Bone marrow (tissue), 2 donors: ENCODE measurements at regions not wholly inside any gene's neighbourhood (a gene's known extent, or its start where the extent isn't known, plus 50 kb on each side); places are given as distances from the start of the nearest gene placed in this dataset.
"Not testable (repeated sequence)": the region's sequence is repeated elsewhere in the genome, so short reads cannot be mapped to it uniquely, and the experiment has no call there.

Experiments
- DNase-seq, 2 donors: peaks; one replicate each; lab custom pipeline; 2025; lab: John Stamatoyannopoulos, UW

DNA sequence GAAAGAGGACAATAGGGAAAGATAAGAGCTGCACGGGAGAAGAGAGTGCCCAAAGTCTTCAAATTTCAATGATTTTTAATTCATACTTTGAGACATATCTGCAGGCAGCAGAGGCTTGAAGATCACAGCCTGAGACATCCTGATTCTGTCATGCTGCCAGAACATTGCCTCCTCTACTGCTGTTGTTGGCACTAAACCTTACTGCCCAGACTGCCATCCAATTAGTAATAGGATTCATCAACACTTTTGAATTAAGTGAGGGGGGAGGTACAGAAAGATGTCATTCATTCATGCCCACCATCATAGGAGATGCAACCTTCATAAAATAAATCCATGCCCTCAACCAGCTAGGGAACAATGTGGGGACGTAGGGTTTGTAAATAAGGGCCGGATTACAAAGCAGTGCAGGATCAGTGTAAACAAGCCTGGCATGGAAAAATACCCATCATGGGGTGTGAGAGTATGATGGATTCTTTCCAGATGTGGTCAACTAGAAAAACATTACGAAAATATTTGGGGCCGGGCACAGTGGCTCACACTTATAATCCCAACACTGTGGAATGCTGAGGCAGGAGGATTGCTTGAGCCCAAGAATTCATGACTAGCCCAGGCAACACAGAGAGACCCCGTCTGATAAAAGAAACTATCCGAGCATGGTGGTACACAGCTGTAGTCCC, 122.1 kb upstream of the DAPK1 start:
- no peak for DNase-seq

DNA sequence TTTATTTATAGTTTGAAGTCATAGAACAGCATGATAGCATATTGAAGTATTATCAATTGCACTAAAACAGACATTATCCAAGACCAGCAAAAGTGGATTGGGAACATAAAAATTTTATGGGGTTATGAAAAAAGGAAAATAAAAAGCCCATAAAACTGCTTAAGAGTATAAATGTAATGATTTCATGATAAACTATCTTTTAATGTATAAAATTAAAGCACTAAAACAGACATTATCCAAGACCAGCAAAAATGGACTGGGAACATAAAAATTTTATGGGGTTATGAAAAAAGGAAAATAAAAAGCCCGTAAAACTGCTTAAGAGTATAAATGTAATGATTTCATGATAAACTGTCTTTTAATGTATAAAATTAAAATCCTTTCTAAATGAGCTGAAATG, 119.0 kb upstream of the DAPK1 start:
- no peak for DNase-seq

DNA sequence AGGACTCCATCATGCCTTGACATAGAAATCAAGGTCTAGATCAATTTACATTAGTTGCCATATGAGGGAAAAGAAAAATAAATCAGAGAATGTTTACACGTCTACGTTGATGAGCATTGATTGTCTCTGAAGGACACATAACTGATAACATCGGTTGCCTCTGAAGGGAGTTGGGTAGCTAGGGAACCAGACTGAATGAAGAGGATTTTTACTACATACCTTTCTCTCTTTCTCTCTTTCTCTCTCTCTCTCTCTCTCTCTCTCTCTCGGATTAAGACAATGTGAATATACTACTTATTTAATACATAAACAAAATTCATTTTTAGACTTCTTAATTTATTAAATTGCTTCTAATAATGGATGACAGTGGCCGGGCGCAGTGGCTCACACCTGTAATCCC, 118.4 kb upstream of the DAPK1 start:
- DNase-seq, result no peak

DNA sequence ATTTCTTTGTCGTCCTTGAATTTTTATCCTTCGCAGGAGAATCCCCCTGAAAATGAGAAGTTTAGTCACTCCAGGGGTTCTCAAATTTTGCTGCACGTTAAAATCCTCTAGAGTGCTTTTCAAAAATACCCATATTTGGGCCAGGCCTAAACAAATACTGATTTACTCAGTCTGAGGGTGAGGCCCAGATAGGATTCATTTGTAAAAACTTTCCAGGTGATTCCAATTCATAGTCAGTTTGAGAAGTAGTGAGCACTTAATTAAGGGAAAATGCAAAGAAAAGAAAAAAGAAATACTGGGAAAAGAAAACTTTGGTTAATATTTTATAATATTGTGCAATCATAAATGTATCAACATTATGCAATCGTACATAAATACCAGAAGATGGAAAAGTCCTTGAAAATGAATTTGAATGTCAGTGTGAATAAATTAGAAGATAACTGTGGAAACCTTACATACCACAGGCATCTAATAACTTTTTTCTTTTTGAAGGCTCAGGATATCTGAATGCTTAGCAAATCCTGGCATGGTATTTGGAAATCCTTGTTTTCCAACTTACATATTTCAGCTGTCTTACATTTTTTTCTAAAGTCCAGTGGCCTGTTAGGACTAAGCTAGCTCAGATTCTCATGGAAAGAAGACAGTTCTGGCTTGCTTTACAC, 116.5 kb upstream of the DAPK1 start:
- no peak for DNase-seq

DNA sequence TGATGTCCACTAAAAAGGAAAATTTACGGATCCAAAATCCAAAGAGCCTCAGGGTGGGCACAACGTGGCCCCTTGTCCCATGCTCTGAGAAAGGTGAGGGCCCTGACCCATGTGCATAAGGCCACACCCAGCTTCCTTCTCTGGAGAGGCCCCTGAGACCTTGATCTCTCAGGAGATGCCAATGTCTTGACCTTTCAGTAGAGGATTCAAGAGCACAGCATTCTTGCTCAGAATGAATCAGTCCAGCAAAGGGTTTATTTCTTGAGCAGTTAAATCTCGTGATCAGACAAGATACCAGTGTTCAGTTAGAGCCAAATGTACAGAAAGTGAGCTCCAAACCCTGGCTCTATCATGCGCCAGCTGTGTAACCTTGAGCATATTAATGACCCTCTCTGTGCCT, 115.9 kb upstream of the DAPK1 start:
- no peak for DNase-seq

DNA sequence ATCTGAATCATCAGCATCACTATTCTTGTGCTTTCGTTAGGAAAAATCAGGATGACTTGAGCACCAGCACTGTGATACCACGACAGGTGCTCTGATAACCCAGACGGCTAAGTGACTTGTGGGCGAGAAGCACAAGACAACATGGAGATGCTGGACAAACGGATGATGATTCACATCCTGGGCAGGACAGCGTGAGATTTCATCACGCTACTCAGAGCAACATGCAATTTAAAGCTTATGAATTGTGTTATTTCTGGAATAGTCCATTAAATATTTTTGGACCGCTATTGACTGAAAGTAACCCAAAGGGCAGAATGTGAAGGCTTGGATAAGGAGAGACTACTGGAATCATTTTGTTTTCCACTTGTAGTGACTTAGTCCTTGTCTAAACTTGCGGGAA, 114.8 kb upstream of the DAPK1 start:
- no peak for DNase-seq

DNA sequence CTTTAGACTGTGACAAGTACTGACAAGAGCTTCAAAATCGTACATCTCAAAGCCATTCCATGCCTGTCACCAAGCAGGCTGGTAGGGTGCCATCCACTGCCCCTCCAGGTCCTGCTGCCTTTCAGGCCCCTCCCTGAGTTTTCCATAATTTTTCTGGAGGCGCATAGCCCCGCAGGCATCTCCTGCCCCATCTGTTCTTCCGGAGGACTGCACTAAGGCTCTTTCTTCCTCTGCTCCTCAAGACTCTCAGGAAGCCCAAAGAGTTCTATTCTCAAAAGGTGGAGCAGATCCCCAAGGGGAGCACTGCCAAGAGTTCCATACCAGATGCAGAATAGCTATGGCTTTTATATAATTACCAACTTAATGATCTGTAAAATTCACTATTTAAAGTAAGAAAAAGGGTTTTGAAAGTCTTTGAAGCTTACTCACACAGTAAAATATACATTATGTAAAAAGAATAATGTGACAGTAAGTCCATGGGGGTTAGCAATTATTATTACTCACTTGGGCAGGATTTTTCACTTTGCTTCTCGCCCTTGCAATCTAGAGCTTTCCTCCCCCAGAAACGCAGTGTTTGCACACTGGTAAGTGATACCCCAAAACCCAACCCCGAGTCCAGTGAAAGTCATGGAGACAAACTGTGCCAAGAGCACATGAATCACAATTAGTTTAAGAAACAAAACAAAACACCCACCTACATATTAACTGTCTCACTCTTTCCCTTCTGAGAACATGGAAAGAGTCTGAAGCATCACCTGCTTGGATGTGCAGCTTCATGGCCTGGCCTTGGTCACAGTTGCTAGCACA, 114.1 kb upstream of the DAPK1 start:
- no peak for DNase-seq

DNA sequence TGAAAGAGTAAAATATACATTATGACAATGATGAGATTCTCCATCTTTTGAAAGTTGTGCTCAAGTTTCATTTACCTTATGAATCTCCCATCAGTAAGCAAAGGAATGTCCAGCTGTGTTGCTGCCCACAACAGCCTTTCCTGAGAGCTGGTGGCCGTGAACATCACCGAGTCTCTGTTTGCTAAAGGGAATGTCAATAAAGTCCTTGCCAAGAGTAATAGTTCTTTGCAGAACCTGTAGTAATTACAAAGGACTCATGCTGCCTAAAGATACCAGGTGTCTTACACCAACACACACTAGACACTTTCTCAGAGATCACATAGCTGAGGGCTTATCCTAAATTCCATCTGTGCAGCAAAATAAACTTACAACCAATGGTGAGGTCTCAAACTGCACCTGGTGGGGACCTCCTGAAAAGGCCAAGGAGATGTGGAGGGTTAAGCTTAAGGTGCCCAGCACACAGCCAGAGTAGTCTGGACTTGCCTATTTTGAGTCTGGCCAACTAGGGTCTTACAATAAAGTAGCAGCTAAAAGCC, 111.1 kb upstream of the DAPK1 start:
- DNase-seq, result no peak

DNA sequence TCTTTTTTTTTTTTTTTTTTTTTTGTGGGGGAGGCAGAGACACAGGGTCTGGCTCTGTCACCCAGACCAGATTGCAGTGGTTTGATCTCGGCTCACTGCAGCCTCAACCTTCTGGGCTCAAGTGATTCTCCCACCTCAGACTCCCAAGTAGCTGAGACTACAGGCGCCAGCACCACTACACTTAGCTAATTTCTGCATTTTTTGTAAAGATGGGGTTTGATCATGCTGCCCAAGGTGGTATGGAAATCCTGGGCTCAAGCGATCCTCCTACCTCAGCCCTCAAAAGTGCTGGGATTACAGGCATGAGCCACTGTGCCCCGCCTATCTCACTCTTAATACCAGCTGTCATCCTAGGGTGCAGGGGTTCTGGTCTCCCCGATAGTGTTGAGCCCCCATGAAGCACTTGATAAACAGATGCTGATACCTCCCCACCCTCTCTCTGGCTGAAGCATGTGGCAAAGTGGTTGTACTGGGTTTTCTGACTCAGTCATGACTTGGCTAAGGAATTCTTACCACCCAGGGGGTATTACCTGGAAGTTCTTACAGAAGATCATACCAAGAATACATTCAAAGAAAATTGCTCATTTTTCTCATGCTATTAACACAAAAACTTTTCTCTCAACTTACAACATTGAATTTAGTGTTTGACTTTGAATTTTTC, 110.2 kb upstream of the DAPK1 start:
- DNase-seq, result no peak

DNA sequence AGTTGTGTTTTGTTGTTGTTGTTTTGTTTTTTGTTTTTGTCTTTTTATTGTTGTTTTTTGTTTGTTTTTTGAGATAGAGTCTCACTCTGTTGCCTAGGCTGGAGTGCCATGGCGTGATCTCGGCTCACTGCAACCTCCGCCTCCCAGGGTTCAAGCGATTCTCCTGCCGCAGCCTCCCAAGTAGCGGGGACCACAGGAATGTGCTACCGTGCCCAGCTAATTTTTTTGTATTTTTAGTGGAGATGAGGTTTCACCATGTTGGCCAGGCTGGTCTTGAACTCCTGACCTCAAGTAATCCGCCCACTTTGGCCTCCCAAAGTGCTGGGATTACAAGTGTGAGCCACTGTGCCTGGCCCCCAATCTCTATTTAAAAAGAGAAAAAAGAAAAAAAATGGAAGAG, 109.0 kb upstream of the DAPK1 start:
- DNase-seq, result not testable (repeated sequence)

DNA sequence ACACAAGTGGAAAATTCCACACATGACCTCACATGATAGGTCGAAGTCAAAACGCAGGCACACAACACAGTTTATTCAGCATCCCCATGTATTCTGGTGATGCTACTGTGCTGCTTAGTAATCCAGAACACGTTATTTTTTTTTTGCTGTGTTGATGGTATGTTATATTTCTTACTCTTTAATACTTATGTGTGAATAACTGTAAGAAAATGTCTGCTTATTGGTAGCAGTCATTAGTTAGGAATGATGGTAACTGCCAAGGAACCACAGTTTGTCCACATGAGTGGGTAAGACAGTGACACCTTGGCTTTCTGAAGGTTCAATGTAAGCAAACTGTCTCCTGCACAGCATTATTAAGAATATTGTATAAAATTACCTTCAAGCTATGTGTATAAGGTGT, 107.7 kb upstream of the DAPK1 start:
- no peak for DNase-seq

DNA sequence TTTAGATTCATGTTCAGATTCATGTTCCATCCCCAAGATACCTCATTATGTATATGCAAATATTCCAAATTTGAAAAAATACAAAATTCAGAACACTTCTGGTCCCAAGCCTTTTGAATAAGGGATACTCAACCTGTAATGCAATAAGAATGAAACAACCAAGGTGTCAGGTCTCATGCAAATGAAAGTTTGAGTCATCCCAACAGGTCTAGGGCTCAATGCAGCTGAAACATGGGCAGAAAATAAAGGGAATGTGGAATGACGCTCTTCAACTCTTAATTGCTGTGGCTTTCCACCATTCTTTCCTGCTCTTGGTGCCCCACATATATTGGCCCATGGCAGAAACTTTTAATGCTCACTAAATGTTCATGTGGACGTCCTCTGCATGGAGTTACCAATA, 107.3 kb upstream of the DAPK1 start:
- no peak for DNase-seq

DNA sequence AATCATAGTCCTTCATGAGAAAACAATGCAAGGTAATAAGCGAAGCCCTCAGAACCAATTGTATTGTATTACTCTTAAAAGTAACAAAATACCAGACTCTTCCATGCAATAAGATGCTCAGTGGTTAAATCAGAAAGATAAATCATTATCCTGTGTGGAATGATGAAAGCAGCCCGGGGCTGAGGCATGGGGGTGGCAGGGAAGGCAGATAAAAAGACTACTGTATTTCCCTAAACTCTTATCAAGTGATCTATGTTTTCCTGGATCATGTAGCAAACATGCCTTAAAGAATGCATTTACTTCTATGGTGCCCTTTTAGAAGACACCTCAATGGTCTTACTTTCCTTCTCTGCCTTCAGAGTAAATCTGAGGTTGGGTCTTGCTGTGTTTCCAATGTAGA, 105.6 kb upstream of the DAPK1 start:
- DNase-seq, result no peak

DNA sequence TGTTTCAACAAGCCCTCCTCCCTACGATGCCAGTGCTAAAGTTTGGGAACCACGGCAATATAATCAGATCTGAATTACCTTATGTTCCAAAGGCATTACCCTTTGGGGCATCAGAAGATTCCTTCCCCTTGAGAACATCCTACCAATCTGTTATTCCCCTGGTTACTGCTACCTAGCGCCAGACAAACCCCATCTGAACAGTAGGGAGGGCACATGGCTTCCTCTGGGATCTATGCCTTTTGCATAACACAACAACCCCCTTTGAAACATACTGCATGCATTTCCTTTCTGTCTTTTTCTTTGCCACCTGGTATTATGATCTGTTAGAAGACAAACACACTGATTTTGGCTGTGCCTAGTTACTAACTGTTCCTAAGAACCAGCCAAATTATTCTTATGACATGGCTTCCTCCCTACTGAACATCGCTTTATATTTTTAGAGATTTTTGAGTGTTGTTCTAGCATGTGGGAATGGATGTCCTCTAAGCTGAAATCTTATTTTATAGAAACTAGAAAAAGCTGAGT, 103.9 kb upstream of the DAPK1 start:
- DNase-seq, result no peak

DNA sequence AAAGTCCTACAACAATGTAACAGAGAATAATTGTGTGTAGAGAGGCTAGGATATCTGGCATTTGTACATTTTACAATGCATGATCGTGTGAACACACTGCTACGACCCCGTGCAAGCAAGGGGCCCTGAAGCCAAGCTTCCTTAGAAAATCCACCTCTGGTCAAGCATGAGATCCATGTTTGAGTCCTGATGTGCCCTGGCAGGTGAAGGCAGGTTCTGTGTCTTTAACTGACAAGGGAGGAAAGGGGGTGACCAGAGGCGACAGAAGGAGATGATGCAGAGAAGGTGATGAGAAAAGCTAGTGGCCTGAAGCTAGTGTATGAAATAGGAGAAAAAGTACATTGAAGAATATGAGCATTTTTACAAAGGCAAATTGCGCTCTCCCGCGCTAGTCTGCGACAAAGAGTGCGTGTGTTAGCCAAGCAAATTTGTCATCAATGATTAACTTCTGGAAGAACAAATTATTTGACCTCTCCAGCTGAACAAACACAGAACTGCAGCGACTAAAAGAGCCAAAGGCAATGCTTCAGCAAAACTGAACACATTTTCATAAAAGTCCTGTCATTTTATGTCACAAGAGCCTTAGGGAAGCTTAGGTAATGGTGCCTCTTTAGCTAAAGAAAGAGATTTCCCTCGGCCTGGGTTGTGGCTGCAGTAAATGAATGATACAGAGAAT, 101.7 kb upstream of the DAPK1 start:
- DNase-seq, result no peak

DNA sequence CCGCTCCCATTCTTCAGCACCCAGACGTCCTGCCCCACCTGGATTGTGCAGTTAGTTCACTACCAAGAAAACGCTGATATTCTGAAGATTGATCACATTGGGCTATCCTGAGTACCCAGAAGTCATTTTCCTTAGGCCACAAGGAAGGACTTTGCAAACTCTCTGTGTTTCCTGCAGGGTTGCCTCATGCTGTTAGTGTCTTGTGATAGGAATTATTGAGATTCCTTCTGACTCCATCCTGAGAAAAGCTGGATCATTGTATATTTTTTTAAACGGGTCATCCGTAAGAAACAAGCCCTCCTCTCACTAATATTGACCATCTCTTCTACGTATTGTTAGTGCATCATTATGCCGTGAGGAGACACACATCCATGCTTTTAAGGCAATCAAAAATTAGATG, 96.0 kb upstream of the DAPK1 start:
- DNase-seq, result no peak

DNA sequence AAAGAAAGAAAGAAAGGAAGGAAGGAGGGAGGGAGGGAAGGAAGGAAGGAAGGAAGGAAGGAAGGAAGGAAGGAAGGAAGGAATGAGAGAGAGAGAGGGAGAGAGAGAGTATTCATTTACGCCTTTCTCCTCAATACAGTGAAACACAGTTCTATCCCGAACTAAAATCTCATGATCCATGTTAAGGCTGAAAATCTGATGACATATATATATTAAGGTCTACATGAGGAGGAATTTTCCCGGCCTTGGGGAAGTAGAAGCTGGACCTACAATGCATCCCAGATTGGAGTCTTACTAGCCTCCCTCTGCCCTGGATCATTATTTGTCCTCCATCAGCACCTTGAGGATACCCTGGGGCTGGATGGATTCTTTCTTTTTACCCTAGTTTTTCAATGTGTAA, 95.1 kb upstream of the DAPK1 start:
- DNase-seq, result no peak

DNA sequence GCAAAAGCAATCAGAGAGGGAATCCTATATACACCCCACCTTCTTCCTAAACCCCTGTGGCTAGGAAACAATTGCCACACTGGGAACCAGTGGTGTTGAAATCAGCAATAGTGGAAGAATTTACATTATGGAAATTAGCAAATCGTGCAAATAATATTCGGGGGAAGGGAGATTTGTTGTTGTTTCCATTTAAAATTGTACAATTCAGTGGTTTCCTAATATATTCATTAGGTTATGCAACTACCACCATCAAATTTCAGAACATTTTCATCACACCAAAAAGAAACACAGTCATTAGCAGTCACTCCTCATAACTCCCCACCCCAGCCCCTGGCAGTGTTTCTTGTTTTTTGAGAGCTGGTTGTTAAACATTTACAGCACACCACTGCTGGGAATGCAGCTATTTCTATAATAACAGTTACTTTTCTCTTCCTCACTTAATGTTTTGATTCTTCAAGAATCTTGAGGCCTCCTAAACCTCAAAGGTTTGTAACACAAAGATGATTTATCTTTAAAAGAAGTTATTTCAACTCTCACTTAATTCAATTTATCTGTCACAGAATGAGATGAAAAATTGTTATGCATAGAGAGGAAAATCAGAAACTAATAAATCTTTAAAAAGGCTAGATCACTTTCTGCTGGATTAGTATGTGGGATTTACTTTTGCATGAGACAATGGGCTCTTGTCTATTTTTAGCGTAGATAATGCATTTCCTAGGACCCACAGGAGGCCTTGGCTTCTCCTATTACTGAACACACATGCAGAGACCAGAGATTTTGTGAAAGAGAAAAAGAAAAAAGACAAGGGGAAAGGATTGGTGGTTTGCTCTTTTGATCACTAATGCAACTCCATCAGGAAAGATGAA, 91.8 kb upstream of the DAPK1 start:
- DNase-seq, result no peak

DNA sequence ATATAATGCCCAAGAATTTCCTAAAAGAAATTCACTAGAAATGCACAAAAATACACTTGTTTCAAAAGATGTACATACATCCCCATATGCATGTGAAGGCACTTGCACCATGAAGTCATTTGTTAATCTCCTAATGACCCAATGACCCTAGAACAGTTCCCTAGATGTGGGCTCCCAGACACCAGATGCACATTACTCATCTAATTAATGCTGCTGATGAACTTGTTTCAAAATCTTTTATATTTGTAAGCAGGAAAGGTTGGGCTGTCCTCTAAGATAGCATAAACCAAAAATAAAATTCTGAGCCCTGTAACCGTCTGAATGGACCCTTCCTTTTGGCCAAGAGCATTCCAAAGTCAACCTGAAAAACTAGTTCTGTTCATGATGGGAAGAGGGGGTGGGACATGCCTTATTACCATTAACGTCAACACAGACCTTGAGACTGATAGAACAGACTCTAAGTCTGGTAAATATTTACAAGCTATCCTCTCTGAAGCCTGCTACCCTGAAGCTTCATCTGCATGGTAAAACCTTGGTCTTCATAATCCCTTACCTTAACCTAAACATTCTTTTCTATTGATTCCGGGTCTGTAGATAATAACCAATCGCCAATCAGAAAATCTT, 91.0 kb upstream of the DAPK1 start:
- DNase-seq, result no peak
